GM21825 (cell line): ENCODE measurements at regions not wholly inside any gene's neighbourhood (a gene's known extent, or its start where the extent isn't known, plus 50 kb on each side); places are given as distances from the start of the nearest gene placed in this dataset.
"Not testable (repeated sequence)": the region's sequence is repeated elsewhere in the genome, so short reads cannot be mapped to it uniquely, and the experiment has no call there.

Experiments used
- ATAC-seq: cut with Tn5 transposase; IDR thresholded peaks from one replicate; pipeline ENCODE4 v1.9.1; 2021; ENCODE audit warnings: mild to moderate bottlenecking, moderate library complexity; ENCODE audit not compliant: unreplicated experiment

- ATAC-seq: no peak
These were observed 425.2 kb upstream of the CDH9 start for GRCh38 chr5:27463446-27464149.

DNA sequence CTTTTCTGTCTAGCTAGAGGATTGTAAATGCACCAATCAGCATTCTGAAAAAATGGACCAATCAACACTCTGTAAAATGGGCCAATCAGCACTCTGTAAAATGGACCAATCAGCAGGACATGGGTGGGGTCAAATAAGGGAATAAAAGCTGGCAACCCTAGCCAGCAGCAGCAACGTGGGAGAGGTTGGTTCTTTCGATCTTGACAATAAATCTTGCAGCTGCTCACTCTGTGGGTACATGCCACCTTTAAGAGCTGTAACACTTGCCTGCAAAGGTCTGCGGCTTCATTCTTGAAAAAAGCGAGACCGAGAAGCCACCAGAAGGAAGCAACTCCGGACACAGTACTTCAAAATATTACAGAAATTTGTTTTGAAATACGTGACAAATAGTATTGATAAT lies 424.6 kb upstream of the CDH9 start:
- no peak for ATAC-seq

DNA sequence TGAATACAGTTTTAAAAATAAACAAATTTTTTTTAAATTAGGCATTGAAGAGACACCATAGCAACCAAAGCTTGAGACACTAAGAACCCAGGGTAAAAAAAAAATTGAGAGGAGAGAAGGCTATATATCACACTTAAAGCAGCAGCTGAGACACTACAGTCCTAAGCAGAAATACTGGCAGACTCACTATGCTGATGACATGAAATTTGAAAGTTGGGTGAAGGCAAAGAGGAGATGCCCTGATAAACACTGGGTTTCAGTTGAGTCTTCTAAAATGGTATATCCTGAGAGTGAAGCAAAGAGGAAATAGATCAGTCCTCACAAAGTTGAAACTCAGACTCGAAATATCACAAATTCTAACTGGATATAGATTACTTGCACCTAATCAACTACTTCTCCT lies 419.9 kb upstream of the CDH9 start:
- ATAC-seq: no peak

- no peak for ATAC-seq
These were observed 413.0 kb upstream of the CDH9 start for GRCh38 chr5:27451377-27451776.

GRCh38 chr5:27450607-27451006 lies 412.2 kb upstream of the CDH9 start:
- ATAC-seq: no peak

- ATAC-seq: not testable (repeated sequence)
These were observed 401.0 kb upstream of the CDH9 start for GRCh38 chr5:27439383-27439782.

DNA sequence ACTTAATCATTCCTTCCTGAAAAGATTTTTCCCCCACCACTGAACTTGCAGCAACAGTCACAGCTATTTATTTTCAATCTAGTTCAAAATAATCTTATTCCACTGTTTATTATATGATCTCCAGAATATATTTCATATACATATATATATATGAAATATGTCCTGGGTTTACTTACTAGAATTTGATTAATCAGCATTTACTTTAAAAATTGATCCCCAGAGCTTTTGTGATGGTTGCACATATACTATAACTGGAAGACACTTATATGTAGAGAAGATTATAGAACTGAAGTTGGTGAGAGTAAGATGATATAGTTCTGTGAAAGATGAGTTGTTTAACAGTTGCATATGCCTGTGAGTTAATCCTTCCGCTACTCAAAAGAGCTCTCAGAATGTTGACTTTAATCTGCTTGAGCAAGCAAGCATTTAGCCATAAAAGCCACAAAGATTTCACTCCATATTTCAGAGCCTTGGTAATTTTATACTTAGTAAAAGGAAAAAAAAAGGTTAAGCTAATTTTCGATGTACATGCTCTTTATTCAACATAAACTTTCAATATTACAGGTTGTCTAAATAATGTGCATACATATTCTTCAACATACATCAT lies 399.3 kb upstream of the CDH9 start:
- no peak for ATAC-seq

GRCh38 chr5:27434335-27434734 lies 395.9 kb upstream of the CDH9 start:
- no peak for ATAC-seq

DNA sequence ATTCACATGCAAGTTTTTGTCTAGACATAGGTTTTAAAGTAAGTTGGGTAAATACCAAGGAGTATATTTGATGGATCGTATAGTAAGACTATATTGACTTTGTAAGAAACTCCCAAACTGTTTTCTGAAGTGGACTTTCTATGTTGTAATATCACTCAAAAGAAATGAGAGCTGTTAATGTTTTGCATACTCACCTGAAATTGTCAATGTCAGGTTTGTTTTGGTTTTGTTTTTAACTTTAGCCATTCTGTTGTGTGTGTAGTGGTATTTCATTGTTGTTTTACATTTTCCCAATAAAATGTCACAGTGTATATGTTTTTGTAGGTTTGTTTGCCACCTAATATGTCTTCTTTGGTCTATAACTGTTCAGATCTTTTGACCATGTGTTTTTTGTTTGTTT lies 375.7 kb upstream of the CDH9 start:
- ATAC-seq: no peak

DNA sequence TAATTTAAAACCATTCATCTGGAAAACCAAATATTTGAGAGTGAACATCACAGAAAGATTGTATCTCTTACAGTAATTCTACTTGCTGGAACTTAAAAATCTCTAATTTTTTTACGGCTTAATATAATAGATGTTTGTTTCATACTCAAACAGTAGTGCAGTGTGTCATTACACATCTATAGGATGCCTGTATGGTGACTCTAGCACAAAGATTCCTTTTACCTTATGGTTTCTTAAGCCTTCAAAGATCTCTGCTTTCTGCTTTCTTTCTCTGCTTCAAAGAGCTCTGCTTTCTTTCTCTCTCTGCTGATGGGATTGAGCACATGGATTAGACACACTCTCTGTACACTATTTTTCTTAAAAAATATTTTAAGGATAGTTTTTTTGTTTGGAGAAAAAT lies 374.0 kb upstream of the CDH9 start:
- ATAC-seq: no peak

DNA sequence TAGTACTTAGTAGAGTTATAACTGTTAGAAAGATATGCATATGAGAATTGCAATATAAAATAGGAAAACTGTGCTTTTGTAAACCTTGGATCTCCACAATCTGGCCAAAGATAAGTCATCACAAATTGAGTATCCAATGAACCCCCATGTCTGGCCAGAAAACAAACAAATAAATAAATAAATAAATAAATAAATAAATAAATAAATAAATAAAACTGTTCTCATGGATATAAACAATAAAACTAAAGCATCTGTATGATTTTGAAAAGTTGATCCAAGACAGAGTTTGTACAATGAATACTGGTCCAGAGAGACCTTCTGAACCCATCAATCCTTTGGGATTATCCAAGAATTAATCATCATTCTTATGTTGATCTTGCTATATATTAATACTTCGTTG lies 367.6 kb upstream of the CDH9 start:
- no peak for ATAC-seq

GRCh38 chr5:27403243-27403882 lies 365.0 kb upstream of the CDH9 start:
- ATAC-seq: no peak

- no peak for ATAC-seq
These were observed 364.4 kb upstream of the CDH9 start for GRCh38 chr5:27402828-27403227.

- ATAC-seq: no peak
These were observed 358.6 kb upstream of the CDH9 start for GRCh38 chr5:27396998-27397397.

DNA sequence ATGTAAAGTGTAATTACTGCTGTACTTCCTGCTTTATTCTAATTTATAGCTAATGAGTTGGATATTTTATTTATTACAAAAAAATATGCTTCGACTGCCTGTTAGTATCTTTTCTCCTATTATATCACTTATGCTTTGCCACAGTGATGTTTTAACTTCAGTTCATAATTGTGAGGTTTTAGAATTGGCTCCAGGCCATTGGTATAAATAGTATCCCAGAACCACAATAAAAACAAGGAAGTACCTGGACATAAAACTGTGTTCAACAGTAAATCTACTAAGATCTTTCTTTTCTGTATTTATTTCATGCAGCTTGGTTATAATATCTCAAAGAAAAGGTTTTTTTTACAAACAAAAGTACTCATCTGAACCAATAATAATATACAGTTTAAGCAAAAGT lies 354.3 kb upstream of the CDH9 start:
- ATAC-seq: no peak

- ATAC-seq: no peak
These were observed 351.3 kb upstream of the CDH9 start for GRCh38 chr5:27389696-27390095.

GRCh38 chr5:27388755-27389154 lies 350.4 kb upstream of the CDH9 start:
- no peak for ATAC-seq

GRCh38 chr5:27387535-27388073 lies 349.2 kb upstream of the CDH9 start:
- no peak for ATAC-seq

DNA sequence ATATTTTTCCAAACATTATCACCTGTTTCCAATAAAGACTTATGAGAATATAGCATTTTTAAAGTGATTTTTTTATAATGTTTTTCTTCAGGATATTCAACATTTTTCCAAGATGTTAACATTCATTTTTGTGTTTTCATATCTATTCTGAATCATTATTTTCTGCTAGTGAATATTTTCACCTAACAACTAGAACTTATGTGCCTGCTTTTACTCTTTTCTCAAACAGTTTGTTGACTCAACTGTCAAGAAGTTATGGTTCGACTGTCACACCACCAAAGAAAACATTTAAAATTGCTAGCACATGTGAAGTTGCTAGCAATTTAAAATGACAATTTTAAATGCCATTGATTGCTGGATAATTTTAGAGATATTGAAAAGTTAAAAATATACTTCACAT lies 343.3 kb upstream of the CDH9 start:
- ATAC-seq: no peak

GRCh38 chr5:27377626-27378025 lies 339.2 kb upstream of the CDH9 start:
- no peak for ATAC-seq

- ATAC-seq: no peak
These were observed 315.6 kb upstream of the CDH9 start for GRCh38 chr5:27353970-27354369.

DNA sequence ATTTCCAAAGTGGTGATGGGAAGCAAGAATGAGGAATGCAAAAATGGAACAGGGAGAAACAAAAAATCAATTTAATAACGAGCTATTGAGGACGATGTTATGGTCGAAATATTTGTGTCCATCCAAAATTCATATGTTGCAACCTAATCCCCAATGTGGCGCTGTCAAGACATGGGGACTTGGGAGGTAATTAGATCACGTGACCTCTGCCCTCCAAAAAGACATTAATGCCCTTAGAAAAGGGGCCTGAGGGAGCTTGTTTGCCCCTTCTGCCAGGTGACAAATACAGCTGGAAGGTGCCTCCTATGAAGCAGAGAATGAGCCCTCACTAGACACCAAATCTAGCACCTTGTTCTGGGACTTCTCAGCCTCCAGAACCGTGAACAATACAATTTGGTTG lies 315.2 kb upstream of the CDH9 start:
- no peak for ATAC-seq
